ENCODE measurements at regions not wholly inside any gene's neighbourhood (a gene's known extent, or its start where the extent isn't known, plus 50 kb on each side); places are given as distances from the start of the nearest gene placed in this dataset.

DNA sequence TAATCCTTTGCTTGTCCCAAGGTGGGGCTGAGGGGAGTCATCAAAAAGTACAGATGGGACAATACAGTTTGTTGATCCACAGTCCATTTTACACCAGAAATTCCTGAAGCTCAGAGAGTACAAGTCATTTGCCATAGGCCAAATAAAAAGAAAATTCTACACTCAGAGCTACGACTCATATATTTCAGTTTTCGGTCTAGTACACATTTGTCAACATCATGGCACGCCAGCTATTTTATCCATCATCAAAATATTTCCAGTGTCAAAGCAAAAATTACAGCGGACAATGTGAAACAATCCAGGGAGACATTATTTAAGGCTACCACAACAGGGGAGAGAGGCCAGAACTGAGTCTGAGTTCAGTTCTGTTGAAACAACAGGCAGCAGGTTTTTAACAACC, 587.5 kb upstream of the DSEL start:
- CTCF ChIA-PET, result interaction anchor here (1.1 kb wide), 1 partner anchor 76 kb away, joined by 3 read pairs; no protein-coding TSS in a partner anchor
- POLR2A ChIA-PET, result no interaction called here
- Mint-ChIP-seq H3K27me3 (no peaks in the 10 kb centered on the region), H3K36me3 (ENCODE audit: low read depth) (no peaks in the 10 kb centered on the region), H3K4me3 (no peak overlapping the region), H3K9me3 (no peaks in the 10 kb centered on the region), H3K4me1 (ENCODE audit: low read depth) (no peaks in the 10 kb centered on the region), H3K27ac (no peak overlapping the region)
- intact Hi-C loops (cut with micrococcal nuclease), result no loop called here
- DNase-seq, result no peak
- TF ChIP-seq, protein P1, sequence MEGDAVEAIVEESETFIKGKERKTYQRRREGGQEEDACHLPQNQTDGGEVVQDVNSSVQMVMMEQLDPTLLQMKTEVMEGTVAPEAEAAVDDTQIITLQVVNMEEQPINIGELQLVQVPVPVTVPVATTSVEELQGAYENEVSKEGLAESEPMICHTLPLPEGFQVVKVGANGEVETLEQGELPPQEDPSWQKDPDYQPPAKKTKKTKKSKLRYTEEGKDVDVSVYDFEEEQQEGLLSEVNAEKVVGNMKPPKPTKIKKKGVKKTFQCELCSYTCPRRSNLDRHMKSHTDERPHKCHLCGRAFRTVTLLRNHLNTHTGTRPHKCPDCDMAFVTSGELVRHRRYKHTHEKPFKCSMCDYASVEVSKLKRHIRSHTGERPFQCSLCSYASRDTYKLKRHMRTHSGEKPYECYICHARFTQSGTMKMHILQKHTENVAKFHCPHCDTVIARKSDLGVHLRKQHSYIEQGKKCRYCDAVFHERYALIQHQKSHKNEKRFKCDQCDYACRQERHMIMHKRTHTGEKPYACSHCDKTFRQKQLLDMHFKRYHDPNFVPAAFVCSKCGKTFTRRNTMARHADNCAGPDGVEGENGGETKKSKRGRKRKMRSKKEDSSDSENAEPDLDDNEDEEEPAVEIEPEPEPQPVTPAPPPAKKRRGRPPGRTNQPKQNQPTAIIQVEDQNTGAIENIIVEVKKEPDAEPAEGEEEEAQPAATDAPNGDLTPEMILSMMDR (IDR thresholded peaks at IDR 0.05), result no peak
- ATAC-seq, result no peak

DNA sequence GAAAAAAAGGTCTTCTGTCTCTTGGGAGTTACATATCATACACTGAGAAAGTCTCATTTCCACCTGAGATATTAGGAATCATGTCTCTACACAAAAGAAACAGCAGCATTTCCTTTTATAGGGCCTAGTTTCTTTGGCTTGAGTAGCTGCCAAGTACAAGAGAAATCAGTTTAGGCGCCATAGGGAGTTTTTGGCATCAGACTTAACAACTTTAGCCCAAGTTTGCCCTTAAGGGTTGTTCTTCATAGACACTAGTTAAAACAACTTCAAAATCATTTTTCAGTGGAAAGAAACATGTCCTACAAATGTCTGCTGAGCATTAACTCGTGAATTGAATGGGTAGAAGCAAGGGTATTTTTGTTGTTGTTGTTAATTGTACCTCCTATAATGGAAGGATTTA, 587.0 kb upstream of the DSEL start:
- intact Hi-C loops (cut with micrococcal nuclease), result no loop called here
- no peak overlapping the region for H3K4me3 Mint-ChIP-seq
- ATAC-seq, result no peak
- ChIA-PET POLR2A (no interaction called here), CTCF (interaction anchor here (1.1 kb wide), 1 partner anchor 76 kb away, joined by 3 read pairs; no protein-coding TSS in a partner anchor)
- no peaks in the 10 kb centered on the region for H3K9me3 Mint-ChIP-seq
- DNase-seq, result no peak
- no peaks in the 10 kb centered on the region for H3K27me3 Mint-ChIP-seq
- no peak overlapping the region for H3K27ac Mint-ChIP-seq
- no peaks in the 10 kb centered on the region for H3K36me3 Mint-ChIP-seq (ENCODE audit: low read depth)
- TF ChIP-seq, protein P1 (IDR thresholded peaks at IDR 0.05), result no peak
- H3K4me1 Mint-ChIP-seq (ENCODE audit: low read depth), result no peaks in the 10 kb centered on the region

DNA sequence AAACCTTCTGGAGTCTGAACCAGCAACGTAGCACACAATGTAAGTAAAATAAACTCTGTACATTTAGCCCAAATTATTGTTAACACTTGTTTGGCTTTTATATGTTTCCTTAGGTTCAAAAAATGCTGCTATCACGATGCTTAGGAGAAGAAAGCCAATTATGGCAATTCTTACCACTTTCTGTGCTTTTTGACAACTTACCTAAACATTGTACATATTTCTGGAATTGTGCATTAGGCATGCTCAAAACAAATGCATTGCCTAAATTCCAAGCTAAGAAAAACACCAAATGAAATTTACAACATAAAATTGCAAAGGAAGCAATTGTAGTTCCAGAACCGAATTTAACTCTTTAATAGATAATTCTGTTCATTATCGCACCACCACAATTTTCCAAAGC, 585.6 kb upstream of the DSEL start:
- ATAC-seq, result no peak
- ChIA-PET CTCF (no interaction called here), POLR2A (no interaction called here)
- Mint-ChIP-seq H3K4me1 (ENCODE audit: low read depth) (no peaks in the 10 kb centered on the region), H3K9me3 (no peaks in the 10 kb centered on the region), H3K27ac (no peak overlapping the region), H3K36me3 (ENCODE audit: low read depth) (no peaks in the 10 kb centered on the region), H3K27me3 (no peaks in the 10 kb centered on the region), H3K4me3 (no peak overlapping the region)
- TF ChIP-seq, protein P1 (IDR thresholded peaks at IDR 0.05), result no peak
- intact Hi-C loops (cut with micrococcal nuclease), result no loop called here
- no peak for DNase-seq

DNA sequence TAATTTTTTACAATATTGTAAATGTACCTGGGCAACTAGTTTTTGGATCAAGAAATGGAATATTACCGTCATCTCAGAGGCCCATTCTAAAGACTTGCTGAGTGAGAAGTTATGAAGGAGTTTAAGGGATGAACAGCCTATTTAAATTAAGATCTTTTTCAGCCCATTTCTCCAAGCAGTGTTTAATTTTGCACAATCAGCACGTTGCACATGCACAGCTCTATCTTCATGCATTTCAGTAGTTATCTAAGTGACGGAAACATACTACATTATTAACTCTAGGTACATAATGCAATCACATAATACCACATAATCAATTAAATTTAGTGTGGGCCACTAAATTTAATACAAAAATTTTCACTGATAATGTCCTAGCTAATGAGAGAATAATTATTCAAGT, 582.1 kb upstream of the DSEL start:
- DNase-seq (no peak), ATAC-seq (no peak)
- Mint-ChIP-seq H3K9me3 (no peaks in the 10 kb centered on the region), H3K27ac (no peak overlapping the region), H3K36me3 (ENCODE audit: low read depth) (no peaks in the 10 kb centered on the region), H3K4me3 (no peak overlapping the region), H3K4me1 (ENCODE audit: low read depth) (no peaks in the 10 kb centered on the region), H3K27me3 (no peaks in the 10 kb centered on the region)
- intact Hi-C loops (cut with micrococcal nuclease), result no loop called here
- CTCF ChIA-PET, result no interaction called here
- POLR2A ChIA-PET, result no interaction called here
- TF ChIP-seq, protein P1 (IDR thresholded peaks at IDR 0.05), result no peak

DNA sequence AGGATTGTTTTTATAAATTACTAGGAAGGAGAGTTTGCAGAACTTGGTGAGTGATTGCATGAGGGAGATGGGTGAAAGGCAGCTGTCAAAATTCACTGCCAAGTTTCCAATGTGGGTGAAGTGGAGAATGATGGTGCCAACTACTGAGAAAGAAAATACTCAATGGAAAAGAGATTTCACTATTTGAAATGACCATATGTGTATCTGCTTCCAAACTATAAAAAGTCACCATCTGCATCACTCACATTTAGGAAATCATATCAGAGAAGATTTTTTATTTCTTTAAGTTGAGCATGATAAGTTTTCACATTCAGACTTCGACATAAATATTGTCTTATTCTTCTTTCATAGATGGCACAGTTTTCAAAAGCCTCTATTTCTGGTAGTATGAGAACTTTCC, 570.0 kb upstream of the DSEL start:
- intact Hi-C loops (cut with micrococcal nuclease), result no loop called here
- H3K27me3 Mint-ChIP-seq, result no peaks in the 10 kb centered on the region
- CTCF ChIA-PET, result no interaction called here
- TF ChIP-seq, protein P1 (IDR thresholded peaks at IDR 0.05), result no peak
- H3K9me3 Mint-ChIP-seq, result no peaks in the 10 kb centered on the region
- POLR2A ChIA-PET, result no interaction called here
- H3K36me3 Mint-ChIP-seq (ENCODE audit: low read depth), result no peaks in the 10 kb centered on the region
- H3K27ac Mint-ChIP-seq, result no peak overlapping the region
- DNase-seq (no peak), ATAC-seq (no peak)
- no peak overlapping the region for H3K4me3 Mint-ChIP-seq
- H3K4me1 Mint-ChIP-seq (ENCODE audit: low read depth), result no peaks in the 10 kb centered on the region

All from activated CD8-positive, alpha-beta T cell treated with anti-CD3 and anti-CD28 coated beads for 36 hours (primary cell).